SK-N-MC (cell line): ENCODE measurements at regions not wholly inside any gene's neighbourhood (a gene's known extent, or its start where the extent isn't known, plus 50 kb on each side); places are given as distances from the start of the nearest gene placed in this dataset.

Experiments used
- EZH2 ChIP-seq: fragments of 200-600 bp; sonication (generic); IDR thresholded peaks from one replicate; pipeline ENCODE4 v1.6.1; 2017; ENCODE audit warnings: antibody characterized with exemption
- FOXP2 ChIP-seq: optimal IDR thresholded peaks from 2 replicates; pipeline ENCODE3; 2011; ENCODE audit warnings: mild to moderate bottlenecking, moderate library complexity; ENCODE audit not compliant: insufficient read depth; ENCODE audit errors: extremely low read length, control extremely low read depth
- POLR2AphosphoS5 ChIP-seq: IDR thresholded peaks from 2 replicates; pipeline ENCODE4 v1.6.1; 2012; ENCODE audit warnings: mild to moderate bottlenecking, low read depth, low read length, borderline replicate concordance

DNA sequence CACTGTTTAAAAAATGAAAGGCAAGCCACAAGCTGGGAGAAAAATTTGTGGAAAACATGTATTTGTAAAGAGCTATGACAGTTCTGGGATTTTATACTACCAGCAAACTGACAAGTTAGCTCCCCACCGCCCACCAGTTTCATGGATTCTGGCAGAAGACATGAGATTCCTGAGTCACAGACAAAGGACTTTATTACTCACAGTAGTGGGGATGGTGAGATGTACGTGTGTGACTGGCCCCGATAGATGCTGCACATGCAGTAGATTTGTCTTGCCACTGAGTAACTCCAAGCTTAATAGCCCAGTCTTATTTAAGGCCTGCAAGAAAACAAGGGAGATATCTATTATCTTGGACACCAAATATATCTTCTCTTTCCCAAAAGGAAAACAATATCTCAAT, 281.7 kb downstream of the AHR start:
- TF ChIP-seq EZH2 = no peak
- TF ChIP-seq POLR2AphosphoS5 = no peak
- TF ChIP-seq FOXP2 = no peak
